HG02938 (cell line): ENCODE measurements at regions not wholly inside any gene's neighbourhood (a gene's known extent, or its start where the extent isn't known, plus 50 kb on each side); places are given as distances from the start of the nearest gene placed in this dataset.
A peak's percentile ranks its signal among the peaks of the same experiment; 100 is the strongest.
"Not testable (repeated sequence)": the region's sequence is repeated elsewhere in the genome, so short reads cannot be mapped to it uniquely, and the experiment has no call there.

Experiments used
- ATAC-seq: cut with Tn5 transposase; IDR thresholded peaks from one replicate; pipeline ENCODE4 v1.9.1; 2021; ENCODE audit warnings: mild to moderate bottlenecking, moderate library complexity; ENCODE audit not compliant: unreplicated experiment

DNA sequence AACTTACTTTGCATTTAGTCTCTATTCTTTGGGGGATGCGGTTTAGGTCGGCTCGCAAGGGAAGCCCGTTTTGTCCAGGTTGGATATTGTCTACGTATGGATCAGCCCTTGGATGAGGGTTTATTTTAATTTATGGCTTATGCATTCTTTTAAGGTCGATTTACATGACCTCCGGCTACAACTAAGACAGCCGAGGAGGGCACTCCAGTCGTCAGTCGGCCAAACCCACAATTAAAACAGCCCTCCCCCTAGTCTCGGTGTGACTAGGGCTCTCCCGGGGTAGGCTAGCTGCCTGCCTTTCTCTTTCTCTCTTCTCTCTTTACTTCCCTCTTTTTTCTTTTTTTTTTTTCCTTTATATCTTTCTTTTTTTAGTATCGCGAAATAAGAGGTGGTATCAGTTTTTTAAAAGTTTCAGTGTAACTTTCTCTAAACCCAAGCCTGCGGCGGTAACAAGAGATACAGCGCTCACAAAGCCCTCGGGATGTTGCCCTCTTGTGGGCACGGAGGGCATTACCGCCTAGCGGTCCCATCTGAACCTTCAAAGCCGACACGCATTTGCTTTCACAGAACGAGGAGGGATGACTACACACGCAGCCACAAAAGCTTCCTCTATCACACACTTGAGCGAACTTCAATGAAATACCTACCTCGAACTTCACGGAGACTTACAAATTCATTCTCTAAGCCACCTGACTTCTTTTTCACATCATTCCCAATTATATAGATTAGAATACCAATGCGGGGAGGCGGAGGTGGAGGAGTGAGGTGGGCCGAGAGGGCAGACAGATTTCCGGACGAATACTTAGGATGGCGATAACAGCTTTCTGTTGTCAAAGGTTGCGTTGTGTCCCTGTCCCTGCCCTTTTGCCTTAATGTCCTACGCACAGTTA lies 132.3 kb upstream of the C11orf58 start:
- peak; percentile 93 for ATAC-seq

DNA sequence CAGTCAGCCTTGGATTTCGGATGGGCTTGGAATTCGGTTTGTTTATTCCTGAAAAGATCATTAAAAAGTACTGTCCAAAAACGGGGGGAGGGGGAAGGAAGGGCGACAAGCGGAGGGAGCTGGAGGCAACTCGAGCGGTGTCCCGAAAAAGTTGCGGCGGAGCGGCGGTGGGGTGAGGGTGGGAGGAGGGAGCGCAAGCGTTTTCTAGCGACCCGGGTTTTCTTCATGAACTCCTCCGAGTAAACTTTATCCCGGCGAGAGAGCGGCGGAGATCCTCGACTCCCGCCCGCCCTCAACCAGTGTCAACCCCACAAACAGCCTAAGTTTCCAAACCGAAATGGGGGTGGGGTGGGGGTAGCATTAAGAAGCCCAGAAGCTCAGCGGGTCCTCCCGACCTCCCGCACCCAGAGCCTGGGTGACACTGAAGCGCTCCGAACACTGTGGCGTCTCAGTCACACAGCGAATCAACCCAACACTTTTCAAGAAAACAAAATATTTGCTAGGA lies 133.0 kb upstream of the C11orf58 start:
- no peak for ATAC-seq

DNA sequence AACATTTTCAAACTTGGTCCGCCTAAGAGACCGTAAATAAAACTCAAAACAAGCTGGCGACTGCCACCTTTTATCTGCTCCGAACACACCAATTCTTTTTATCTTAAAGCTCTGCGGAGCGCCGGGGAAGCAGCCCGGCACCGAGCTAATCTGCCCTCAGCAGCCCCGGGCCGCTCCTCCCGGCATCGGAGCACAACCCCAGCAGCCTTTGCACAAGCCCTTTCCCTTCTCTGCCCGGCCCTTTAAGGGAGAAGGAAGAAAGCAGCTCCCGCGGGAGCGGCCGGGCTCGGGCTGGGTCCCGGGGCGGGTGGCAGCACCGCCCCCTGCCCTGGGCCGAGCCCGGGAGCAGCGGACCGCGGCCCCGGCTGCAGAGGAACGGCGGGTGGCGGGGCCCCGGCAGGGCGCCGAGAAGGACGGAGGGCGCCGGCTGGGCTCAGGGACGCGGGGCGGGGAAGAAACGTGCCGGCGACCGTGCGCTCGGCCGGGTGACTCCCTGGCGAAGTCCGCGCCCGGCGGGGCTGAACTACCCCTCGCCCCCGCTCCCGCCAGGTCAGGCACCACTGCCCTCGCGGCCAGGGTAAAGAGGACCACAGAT lies 133.6 kb upstream of the C11orf58 start:
- ATAC-seq, result no peak

DNA sequence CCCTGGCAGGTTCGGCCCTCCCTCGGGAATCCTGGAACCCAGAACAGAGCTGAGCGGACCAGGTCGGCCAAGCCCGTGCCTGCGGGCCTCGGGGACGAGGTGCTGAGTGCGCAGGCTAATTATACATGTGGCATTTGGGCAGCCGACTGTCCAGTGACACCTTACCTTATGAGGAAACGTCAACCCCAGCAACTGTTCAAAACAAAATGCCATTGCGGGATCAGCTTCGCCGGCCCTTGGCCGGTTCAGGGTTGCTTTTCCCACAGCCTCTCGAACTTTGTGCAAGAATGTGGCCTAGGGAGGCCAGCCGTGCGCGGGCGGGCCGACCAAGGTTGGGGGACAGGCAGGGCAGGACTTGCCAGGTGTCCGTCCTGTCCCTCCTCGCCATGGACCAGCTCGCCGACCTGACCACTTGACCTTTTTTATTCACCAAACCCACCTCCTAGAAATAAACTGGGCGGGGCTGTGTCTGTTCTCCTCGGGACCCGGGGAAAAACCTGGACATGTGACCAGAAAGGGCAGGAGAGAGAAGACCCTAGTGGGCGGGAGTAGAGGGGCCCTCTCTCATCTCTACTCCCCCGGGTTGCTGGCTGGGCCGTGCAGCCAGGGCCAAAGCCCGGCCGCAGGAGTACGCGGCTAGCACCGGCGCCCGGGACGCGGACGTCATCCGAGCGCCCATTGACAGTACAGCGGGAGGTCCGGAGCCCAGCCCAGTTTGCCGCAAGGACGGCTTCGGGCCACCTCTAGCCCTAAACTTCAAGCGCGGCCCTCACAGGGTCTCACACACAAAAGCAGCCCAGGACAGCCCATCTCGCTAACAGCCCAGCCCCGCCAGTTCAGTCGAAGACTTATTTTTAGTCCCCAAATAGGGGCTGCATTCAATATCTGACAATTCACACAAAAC lies 134.3 kb upstream of the C11orf58 start:
- no peak for ATAC-seq

DNA sequence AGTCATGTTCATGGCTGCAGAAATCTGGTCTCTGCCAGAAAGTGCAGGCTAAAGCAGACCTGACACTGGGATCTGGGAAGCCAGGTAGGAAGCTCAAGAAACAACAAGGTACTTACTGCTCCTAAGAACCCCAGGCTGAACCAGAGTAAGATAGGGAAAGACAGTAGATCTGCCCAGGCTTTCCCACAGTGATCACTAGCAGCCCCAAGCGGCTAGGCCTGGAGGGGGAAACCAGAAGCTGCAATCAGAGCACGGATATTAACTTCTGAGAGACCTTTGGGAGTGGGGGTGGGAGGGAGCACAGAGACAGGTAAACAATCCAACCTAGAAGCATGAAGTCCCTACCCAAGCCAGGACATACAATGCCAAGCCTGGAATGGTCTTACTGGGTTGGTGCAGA lies 135.2 kb upstream of the C11orf58 start:
- ATAC-seq, result no peak

DNA sequence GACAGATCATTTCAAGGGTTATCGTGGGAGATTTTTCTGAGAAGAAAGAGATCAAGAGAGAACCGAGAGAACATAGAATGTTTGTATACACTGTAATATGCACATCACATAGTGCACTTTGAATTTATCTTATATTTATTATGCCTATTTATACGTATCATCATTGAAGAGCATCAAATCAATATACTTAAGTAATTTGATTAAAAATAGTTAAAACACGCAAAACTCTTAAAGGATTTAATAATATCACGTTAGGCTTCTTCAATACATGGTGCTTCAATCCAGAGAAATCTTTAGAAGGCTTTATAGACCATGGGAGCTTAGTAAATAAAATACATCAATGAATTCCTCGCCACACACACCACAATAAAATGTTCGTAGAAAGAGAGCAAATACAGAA lies 139.5 kb upstream of the C11orf58 start:
- no peak for ATAC-seq

DNA sequence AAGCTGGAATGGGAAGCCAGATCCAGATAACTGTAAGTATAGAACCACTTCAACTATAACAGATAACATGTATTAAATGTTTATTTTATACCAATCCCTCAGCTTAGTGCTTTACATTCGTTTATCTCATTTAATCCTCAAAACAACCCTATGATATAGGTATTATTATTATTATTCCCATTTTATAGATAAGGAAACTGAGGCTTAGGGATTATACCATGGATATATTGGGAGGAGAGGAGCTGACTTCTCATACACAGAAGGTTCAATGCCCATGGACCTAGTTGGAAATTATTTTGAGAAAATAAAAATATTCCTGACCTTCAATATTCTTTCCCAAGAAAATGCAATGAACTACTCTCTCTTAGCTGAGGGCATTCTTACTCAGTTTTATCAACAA lies 140.4 kb upstream of the C11orf58 start:
- no peak for ATAC-seq

DNA sequence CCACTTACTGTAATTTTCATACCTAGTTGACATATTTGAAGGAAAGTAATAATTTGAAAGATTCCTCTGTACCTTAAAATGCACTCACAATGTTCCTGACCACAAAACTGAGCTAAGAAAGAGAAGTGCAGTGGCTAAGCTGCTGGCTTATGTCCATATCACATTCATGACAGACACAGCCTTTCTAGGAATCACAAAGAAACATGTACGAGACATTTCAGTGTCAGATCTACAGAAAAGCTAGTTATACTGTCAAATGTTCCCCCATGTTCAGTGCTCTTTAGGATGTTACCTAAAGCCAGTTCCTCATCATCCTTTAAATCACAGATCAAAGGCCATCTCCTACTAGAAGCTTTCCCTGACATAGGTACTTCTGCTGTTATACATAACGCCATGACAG lies 142.2 kb upstream of the C11orf58 start:
- no peak for ATAC-seq

DNA sequence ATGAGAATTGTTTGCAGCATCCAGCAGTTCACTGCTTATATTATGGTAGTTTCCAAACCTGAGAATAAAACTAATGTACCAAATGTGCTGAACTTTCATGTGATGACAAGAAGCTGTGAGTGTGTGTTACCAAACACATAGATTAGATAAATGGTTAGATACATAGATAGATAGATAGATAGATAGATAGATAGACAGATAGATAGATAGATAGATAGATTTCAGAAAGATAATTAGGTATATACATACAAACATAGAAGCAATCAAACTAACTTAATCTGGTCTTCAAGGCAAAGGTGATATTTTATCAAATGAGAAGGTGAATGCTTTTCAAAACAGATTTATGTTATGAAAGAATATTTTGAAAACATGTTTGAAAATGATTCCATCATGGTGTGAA lies 147.3 kb upstream of the C11orf58 start:
- ATAC-seq, result no peak

DNA sequence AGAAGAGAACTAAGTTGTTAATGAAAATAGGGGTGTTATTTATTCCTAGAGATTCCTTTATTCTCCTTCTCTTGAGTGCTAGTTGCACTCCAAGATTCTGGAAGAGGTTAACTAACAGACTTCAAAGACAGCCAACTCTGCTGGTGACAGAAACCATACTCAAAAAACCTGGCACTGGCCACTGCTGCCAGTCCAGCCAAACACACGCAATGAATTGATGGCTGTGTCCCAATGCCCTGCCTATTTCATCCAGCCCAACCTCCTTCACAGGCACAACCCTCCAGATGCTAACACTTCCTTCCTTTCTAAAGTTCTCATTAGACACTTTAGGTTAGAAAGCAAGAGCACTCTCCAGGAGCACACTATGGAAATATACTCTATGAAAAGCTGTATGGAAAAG lies 150.8 kb upstream of the C11orf58 start:
- ATAC-seq, result no peak

DNA sequence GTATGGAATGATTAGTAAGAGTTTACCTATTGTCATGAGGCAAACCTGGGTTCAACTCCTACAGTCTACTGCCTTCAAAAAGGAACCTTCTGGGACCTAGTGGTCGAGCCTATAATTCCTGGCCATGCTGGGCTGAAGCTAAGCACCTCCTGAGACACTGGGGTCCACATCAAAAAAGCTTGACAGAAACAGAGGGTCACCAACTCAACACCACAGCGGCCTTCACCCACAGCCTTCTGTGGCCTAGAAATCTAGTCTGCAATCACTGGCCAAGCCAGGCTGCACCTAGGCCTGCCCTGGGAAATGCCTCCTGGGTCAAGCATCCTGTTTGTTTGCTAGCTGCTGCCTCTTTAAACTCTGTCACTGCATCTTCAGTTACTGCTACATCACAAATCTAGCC lies 153.9 kb upstream of the C11orf58 start:
- ATAC-seq, result no peak

DNA sequence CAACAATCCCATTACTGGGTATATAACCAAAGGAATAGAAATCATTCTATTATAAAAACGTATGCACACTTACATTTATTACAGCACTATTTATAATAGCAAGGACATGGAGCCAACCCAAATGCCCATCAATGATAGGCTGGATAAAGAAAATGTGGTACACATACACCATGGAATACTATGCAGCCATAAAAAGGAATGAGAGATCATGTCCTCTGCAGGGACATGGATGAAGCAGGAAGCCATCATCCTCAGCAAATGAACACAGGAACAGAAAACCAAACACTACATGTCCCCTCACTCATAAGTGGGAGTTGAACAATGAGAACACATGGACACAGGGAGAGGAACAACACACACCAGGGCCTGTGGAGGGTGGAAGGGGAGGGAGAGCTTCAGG lies 157.4 kb upstream of the C11orf58 start:
- ATAC-seq, result not testable (repeated sequence)

DNA sequence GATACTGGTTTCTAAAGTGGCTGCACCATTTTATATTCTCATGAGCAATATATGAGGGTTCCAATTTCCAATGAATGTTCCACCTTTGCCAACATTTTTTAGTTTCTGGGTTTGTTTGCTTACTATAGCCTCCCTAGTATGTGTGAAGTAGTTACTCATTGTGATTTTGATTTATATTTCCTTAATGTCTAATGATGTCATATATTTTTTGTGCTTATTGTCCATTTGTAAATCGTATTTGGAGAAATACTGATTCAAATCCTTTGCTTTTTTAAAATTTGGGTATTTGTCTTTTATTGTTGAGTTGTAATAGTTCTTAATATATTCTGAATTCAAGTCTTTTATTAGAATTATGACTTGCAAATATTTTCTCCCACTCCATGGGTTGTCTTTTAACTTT lies 161.0 kb upstream of the C11orf58 start:
- ATAC-seq, result no peak

DNA sequence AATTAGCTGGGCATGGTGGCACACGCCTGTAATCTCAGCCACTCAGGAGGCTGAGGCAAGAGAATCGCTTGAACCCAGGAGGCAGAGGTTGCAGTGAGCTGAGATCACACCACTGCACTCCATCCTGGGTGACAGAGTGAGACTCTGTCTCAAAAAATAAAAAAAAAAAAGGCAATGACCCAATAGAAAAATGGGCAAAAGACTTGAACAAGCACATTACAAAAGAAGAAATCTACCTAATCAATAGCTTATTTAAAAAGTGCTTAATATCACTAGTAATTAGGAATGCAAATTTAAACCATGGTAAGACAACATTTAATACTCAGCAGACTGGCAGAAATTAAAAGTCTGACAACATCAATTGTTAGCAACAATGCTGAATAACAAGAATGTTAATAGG lies 163.6 kb upstream of the C11orf58 start:
- ATAC-seq, result not testable (repeated sequence)

DNA sequence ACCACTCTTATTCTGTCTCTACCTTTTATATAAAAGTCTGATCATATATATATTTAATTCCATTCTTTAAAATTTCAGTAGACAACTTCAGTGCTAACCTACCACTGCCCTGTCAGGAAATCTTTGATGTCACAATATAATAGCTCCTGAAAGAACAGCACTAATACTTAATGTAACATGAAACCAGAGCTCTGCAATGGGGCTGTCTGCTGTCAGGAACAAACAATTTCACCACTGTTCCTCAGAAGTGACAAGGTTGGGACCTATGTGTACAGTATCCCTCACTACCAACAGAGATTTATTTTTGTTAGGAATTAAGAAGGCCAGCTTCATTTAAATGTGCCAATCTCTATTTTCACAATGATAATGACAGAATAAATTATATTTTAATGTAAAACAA lies 165.5 kb upstream of the C11orf58 start:
- no peak for ATAC-seq

DNA sequence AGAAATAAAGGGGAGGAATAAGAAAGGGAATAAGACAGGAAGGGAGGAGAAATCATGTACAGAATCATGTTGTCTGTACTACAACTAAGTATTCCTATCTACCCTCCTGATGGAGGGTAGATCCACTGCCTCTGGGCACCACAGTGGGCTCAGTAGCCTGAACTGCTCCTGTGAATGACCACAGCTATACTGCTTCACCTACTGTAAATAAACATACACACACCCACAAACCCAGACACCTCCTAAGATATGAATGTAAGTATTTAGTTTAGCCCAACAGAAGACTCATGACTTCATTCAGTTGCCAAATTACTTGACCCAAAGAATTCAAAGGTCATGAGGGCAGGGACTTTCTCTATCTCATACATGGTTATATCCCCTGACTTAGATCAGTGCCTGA lies 177.3 kb upstream of the C11orf58 start:
- ATAC-seq, result no peak

DNA sequence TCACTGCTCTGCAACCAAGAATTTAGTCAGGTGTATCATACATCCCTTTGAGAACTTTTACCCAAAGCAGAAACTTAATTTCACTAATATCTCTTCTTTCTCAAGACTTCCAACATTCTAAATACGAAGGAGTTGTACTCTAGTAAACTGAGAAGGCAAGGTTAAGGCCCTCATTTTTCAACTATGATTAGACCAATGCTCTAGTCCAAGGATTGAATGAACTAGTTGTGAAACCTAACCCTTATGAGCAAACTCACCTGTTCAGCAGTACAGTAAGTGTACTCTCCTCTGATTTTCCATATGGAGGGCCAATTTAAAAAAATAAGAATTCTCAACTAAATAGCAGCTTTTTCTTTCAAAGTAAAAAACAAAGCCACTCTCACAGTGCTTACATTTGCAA lies 180.0 kb upstream of the C11orf58 start:
- no peak for ATAC-seq

DNA sequence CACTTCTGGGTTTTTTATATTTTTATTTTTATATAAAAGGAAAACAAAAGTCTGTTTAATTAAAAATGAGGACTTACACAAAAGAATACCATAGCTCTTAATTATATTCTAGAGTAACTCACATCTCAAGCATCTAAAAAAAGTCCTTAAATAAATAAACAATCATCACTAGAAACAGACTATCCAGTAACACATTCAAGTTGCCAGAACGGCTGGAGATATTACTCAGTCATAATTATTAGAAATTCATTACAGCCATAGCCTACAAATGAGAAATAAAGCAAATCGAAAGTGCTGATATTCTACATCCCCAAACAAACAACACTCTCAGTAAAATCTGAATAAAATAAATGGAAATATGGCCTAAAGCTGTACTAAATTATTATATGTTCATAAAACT lies 182.5 kb upstream of the C11orf58 start:
- no peak for ATAC-seq

DNA sequence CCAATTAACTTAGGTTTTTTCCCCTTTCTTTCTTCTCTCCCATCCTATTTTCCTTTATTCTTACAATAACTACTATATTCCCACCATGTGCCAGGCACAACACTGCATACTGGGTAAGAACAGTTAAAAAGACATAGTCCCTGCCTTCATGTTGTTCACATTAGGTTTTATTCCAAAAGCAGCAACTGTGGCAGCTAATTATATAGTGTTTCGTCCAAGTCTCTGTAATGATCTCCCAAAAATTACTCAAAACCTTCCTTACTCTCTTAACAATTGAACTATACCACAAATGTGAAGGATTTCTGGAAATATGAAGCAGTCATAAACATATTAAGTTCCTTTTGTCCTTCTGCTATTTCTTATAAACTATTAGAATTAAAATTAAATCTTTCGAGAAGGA lies 184.1 kb upstream of the C11orf58 start:
- ATAC-seq, result no peak

DNA sequence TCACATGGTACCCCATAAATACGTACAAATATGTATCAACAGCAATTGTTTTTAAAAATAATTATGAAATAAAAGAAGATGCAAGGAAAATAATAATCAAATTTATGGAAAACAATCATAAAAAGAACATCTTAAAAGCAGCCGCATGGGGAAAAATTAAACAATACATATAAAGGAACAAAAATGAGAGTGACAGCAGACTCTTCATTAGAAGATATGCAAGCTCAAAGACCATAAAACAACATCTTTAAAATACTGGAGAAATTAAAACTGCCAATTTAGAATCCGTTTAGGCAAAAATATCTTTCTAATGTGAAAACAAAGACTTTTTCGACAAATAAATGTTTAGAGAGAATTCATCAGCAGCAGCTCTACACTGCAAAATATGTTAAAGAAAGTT lies 190.6 kb upstream of the C11orf58 start:
- ATAC-seq, result no peak

DNA sequence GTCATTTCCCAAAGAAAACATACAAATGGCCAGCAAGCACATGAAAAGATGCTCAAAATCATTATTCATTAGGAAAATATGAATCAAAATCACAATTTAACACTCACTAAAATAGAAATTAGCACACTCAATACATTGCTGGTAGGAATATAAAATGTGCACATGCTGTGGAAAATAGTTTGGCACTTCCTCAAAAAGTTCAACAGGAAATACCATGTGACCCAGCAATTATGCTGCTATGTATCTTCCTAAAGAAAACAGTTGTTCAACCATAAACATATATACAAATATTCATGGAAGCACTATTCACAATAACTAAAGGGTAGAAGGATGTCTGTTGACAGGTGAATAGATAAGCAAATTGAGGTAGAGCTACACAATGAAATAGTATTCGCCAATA lies 187.3 kb upstream of the SOX6 start:
- no peak for ATAC-seq
